Fibroblast of pulmonary artery (primary cell): ENCODE measurements at regions not wholly inside any gene's neighbourhood (a gene's known extent, or its start where the extent isn't known, plus 50 kb on each side); places are given as distances from the start of the nearest gene placed in this dataset.

Experiments
- DNase-seq: peaks from one replicate; pipeline ENCODE4 v3.0.0-alpha.2; 2010; ENCODE audit warnings: low read depth
- H3K4me3 ChIP-seq: replicated peaks from 2 replicates; pipeline ENCODE4 v1.5.1; 2011; ENCODE audit warnings: low read depth, mild to moderate bottlenecking, control low read depth, low read length, moderate library complexity
- CTCF ChIP-seq: IDR thresholded peaks from 2 replicates; pipeline ENCODE4 v1.5.1; 2011; ENCODE audit warnings: mild to moderate bottlenecking, control low read depth, low read length, inconsistent platforms; ENCODE audit errors: missing control alignments

GRCh38 chr4:187934766-187935165 is 60.8 kb upstream of the ZFP42 start:
- no peak for DNase-seq
- no peak for TF ChIP-seq CTCF
- no peak overlapping the region for H3K4me3 ChIP-seq

- no peak for DNase-seq
- H3K4me3 ChIP-seq: no peak overlapping the region
- TF ChIP-seq CTCF: no peak
These were observed 58.0 kb upstream of the ZFP42 start for GRCh38 chr4:187937557-187937956.

- DNase-seq: no peak
- no peak overlapping the region for H3K4me3 ChIP-seq
- TF ChIP-seq CTCF: no peak
These were observed 55.3 kb upstream of the ZFP42 start for GRCh38 chr4:187940299-187940698.

- no peak for TF ChIP-seq CTCF
- no peak overlapping the region for H3K4me3 ChIP-seq
- DNase-seq: no peak
These were observed 52.6 kb upstream of the ZFP42 start for GRCh38 chr4:187942968-187943367.

- TF ChIP-seq CTCF: no peak
- H3K4me3 ChIP-seq: no peak overlapping the region
- DNase-seq: no peak
These were observed 51.4 kb upstream of the ZFP42 start for GRCh38 chr4:187944179-187944578.
